ENCODE measurements at regions not wholly inside any gene's neighbourhood (a gene's known extent, or its start where the extent isn't known, plus 50 kb on each side); places are given as distances from the start of the nearest gene placed in this dataset.

GRCh38 chr12:66965621-66966020 is 286.7 kb upstream of the GRIP1 start:
- TF ChIP-seq ESRRA (CRISPR knock-in tag; IDR thresholded peaks at IDR 0.05; ENCODE audit: low read depth) (no peak), CTCF (CRISPR knock-in tag; IDR thresholded peaks at IDR 0.05) (no peak), CEBPG (CRISPR knock-in tag; IDR thresholded peaks at IDR 0.05) (no peak), SKIL (CRISPR knock-in tag; IDR thresholded peaks at IDR 0.05; ENCODE audit: borderline replicate concordance) (no peak), HES4 (CRISPR knock-in tag; IDR thresholded peaks at IDR 0.05; ENCODE audit: borderline replicate concordance) (no peak), DPF2 (CRISPR knock-in tag; IDR thresholded peaks at IDR 0.05; ENCODE audit: borderline replicate concordance, low read depth) (no peak), ZMAT3 (CRISPR knock-in tag; conservative IDR thresholded peaks at IDR 0.05) (no peak), ZNF687 (CRISPR knock-in tag; IDR thresholded peaks at IDR 0.05) (no peak), HMGA1 (CRISPR knock-in tag; conservative IDR thresholded peaks at IDR 0.05) (no peak), ZNF629 (CRISPR knock-in tag; conservative IDR thresholded peaks at IDR 0.05) (no peak), IRF9 (CRISPR knock-in tag; IDR thresholded peaks at IDR 0.05; ENCODE audit: borderline replicate concordance) (no peak), MAX (IDR thresholded peaks at IDR 0.05) (no peak)

Measured in HepG2 (cell line).